SK-N-MC (cell line): ENCODE measurements at regions not wholly inside any gene's neighbourhood (a gene's known extent, or its start where the extent isn't known, plus 50 kb on each side); places are given as distances from the start of the nearest gene placed in this dataset.

Source experiments
- DNase-seq: peaks from one replicate; pipeline ENCODE4 v3.0.0-alpha.2; 2011; ENCODE audit warnings: low read depth, low spot score
- H3K27ac ChIP-seq: fragments of 200-600 bp; sonication (generic); 2 replicates; pipeline ENCODE4 v1.5.1; 2016; ENCODE audit warnings: mixed run types
- H3K36me3 ChIP-seq: fragments of 200-600 bp; sonication (generic); 2 replicates; pipeline ENCODE4 v1.6.1; 2017; ENCODE audit warnings: antibody characterized with exemption, low read length, mixed read lengths; ENCODE audit not compliant: insufficient read depth
- H3K4me3 ChIP-seq: fragments of 200-600 bp; sonication (generic); 2 replicates; pipeline ENCODE4 v1.5.1; 2016
- H3K9ac ChIP-seq: fragments of 200-600 bp; sonication (generic); 2 replicates; pipeline ENCODE4 v1.8.0; 2017; ENCODE audit warnings: mixed run types, mixed read lengths; ENCODE audit not compliant: insufficient read length
- H3K9me3 ChIP-seq: fragments of 200-600 bp; sonication (generic); 2 replicates; pipeline ENCODE4 v1.6.1; 2017; ENCODE audit warnings: low read depth, mild to moderate bottlenecking, antibody characterized with exemption, low read length, moderate library complexity, mixed read lengths
- EZH2 ChIP-seq: fragments of 200-600 bp; sonication (generic); IDR thresholded peaks from one replicate; pipeline ENCODE4 v1.6.1; 2017; ENCODE audit warnings: antibody characterized with exemption
- FOXP2 ChIP-seq: optimal IDR thresholded peaks from 2 replicates; pipeline ENCODE3; 2011; ENCODE audit warnings: mild to moderate bottlenecking, moderate library complexity; ENCODE audit not compliant: insufficient read depth; ENCODE audit errors: extremely low read length, control extremely low read depth
- POLR2AphosphoS5 ChIP-seq: IDR thresholded peaks from 2 replicates; pipeline ENCODE4 v1.6.1; 2012; ENCODE audit warnings: mild to moderate bottlenecking, low read depth, low read length, borderline replicate concordance

- no peaks in the 10 kb centered on the region for H3K9me3 ChIP-seq
- H3K9ac ChIP-seq = no peak overlapping the region
- DNase-seq = no peak
Measured at GRCh38 chr7:93011351-93012294, 106.2 kb downstream of the SAMD9 start.

GRCh38 chr7:93008833-93009232 lies 108.9 kb downstream of the SAMD9 start:
- Histone ChIP-seq H3K27ac (no peak overlapping the region), H3K9me3 (no peaks in the 10 kb centered on the region), H3K4me3 (no peak overlapping the region), H3K36me3 (no peaks in the 10 kb centered on the region), H3K9ac (no peak overlapping the region)
- TF ChIP-seq POLR2AphosphoS5 = no peak
- no peak for TF ChIP-seq FOXP2
- no peak for TF ChIP-seq EZH2
- DNase-seq = no peak

More at GRCh38 chr7:93011351-93012294, 106.2 kb downstream of the SAMD9 start:
- H3K36me3 ChIP-seq = no peaks in the 10 kb centered on the region
- TF ChIP-seq FOXP2 (no peak), EZH2 (no peak), POLR2AphosphoS5 (no peak)
- H3K4me3 ChIP-seq = no peak overlapping the region
- no peak overlapping the region for H3K27ac ChIP-seq

DNA sequence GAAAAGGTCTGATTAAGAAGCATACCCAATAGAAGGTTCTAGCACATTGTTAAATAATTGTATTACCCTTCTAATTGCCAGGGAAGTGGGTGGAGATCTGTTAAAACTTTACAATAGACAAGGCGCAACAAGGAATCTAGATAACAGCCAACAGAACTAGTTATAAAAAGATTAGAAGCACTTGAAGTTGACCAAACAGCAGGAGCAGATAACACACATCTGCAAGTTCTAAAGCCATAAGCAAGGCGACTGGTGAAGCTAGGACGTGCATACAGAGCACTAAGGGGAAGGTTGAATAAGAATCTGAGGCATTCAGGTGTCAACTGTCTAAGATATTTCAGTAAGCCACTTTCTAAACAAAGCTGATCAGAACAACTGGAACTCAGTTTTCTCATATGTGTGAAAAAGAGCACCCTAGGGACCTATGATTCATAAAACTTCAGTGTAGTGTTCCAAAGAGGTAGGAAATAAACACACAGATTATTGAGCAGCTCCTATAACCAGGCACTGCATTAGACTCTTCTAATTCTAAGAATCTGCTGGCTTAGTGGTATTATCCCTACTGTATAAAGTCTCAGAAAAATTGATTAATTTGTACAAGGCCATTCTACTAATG lies 111.2 kb downstream of the SAMD9 start:
- H3K9me3 ChIP-seq = no peaks in the 10 kb centered on the region
- no peak overlapping the region for H3K27ac ChIP-seq
- no peak for DNase-seq
- H3K36me3 ChIP-seq = no peaks in the 10 kb centered on the region
- TF ChIP-seq EZH2 (no peak), POLR2AphosphoS5 (no peak), FOXP2 (no peak)
- no peak overlapping the region for H3K4me3 ChIP-seq
- no peak overlapping the region for H3K9ac ChIP-seq

DNA sequence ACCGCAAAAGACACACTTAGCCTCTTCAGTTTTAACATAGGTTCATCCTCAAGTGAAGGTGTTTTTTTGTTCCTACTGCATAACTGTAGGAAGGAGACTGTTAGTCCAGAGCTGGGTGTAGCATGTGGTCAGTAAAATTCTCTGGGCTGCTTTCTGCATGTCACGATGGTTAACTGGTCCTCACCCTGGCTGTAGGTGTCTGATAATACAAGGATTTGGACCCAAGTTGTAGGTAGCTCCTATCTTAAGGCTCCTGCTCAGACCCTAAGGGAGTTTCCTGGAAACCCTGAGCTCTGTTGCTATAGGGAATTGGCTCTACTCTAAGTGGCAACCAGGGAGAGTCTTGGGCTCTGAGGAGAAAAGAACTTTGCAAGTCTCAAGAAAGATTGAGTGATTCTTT lies 112.9 kb downstream of the SAMD9 start:
- Histone ChIP-seq H3K9ac (no peak overlapping the region), H3K9me3 (no peaks in the 10 kb centered on the region), H3K4me3 (no peak overlapping the region), H3K36me3 (no peaks in the 10 kb centered on the region), H3K27ac (no peak overlapping the region)
- DNase-seq = no peak
- TF ChIP-seq EZH2 (no peak), FOXP2 (no peak), POLR2AphosphoS5 (no peak)

GRCh38 chr7:92997719-92998118 lies 120.1 kb downstream of the SAMD9 start:
- H3K9ac ChIP-seq = no peak overlapping the region
- H3K27ac ChIP-seq = no peak overlapping the region
- TF ChIP-seq EZH2 (no peak), FOXP2 (no peak), POLR2AphosphoS5 (no peak)
- H3K9me3 ChIP-seq = no peaks in the 10 kb centered on the region
- no peaks in the 10 kb centered on the region for H3K36me3 ChIP-seq
- H3K4me3 ChIP-seq = no peak overlapping the region
- no peak for DNase-seq

- Histone ChIP-seq H3K4me3 (no peak overlapping the region), H3K9ac (no peak overlapping the region), H3K27ac (no peak overlapping the region), H3K36me3 (no peaks in the 10 kb centered on the region), H3K9me3 (no peaks in the 10 kb centered on the region)
- no peak for DNase-seq
- no peak for TF ChIP-seq EZH2
- TF ChIP-seq FOXP2 = no peak
- TF ChIP-seq POLR2AphosphoS5 = no peak
Measured at GRCh38 chr7:92997152-92997551, 120.6 kb downstream of the SAMD9 start.

GRCh38 chr7:92994901-92995300 lies 122.9 kb downstream of the SAMD9 start:
- DNase-seq = no peak
- no peak overlapping the region for H3K27ac ChIP-seq
- no peak for TF ChIP-seq POLR2AphosphoS5
- TF ChIP-seq FOXP2 = no peak
- no peak for TF ChIP-seq EZH2

DNA sequence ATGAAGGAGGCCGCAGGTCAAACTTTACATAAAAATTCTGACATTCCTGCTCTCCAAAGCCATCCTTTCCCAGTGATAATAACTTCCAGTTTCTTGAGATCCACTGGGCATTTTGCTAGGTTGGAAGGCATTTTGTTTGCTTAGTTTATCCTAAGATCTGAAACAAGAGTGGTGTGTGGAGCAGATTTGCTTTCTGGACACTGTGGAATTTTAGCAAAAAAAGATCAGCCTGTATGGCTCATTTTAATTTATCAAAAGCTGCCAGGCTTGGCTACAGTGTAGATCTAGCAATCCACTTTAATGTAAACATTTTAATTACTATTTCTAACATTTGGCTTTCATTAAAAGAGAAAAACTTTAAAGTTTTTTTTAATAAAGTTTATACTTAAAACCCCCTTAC lies 124.8 kb downstream of the SAMD9 start:
- no peak overlapping the region for H3K4me3 ChIP-seq
- no peak overlapping the region for H3K9ac ChIP-seq
- no peaks in the 10 kb centered on the region for H3K9me3 ChIP-seq
- no peak overlapping the region for H3K27ac ChIP-seq
- no peaks in the 10 kb centered on the region for H3K36me3 ChIP-seq
- TF ChIP-seq POLR2AphosphoS5 (no peak), FOXP2 (no peak), EZH2 (no peak)
- DNase-seq = no peak

More at GRCh38 chr7:92994901-92995300, 122.9 kb downstream of the SAMD9 start:
- Histone ChIP-seq H3K9me3 (no peaks in the 10 kb centered on the region), H3K9ac (no peak overlapping the region), H3K4me3 (no peak overlapping the region), H3K36me3 (no peaks in the 10 kb centered on the region)

- Histone ChIP-seq H3K9me3 (no peaks in the 10 kb centered on the region), H3K36me3 (no peaks in the 10 kb centered on the region), H3K27ac (no peak overlapping the region), H3K9ac (no peak overlapping the region), H3K4me3 (no peak overlapping the region)
- TF ChIP-seq EZH2 = no peak
- no peak for TF ChIP-seq POLR2AphosphoS5
- no peak for TF ChIP-seq FOXP2
- no peak for DNase-seq
Measured at GRCh38 chr7:92992483-92992882, 125.3 kb downstream of the SAMD9 start.
